ENCODE measurements at regions not wholly inside any gene's neighbourhood (a gene's known extent, or its start where the extent isn't known, plus 50 kb on each side); places are given as distances from the start of the nearest gene placed in this dataset.
A peak's percentile ranks its signal among the peaks of the same experiment; 100 is the strongest.

DNA sequence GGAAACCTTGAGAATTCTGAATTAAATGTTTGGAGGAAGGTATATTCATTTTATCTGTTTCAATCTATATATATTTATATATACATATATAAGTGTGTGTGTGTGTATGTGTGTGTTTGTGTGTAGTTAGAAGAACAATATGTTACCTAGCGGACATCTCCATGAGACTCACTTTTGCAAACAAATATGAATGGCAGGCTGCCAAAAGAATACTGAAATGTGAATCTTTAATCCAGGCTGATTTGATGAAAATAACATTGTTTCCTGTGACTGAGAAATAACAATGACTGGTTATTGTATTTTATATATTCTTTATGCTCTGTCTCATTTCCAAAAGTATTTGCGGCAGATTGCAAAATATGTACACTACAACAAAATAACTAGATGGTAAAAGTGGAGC, 255.5 kb upstream of the TGFBR2 start:
- H3K27ac ChIP-seq (ENCODE audit: low read depth in 1 of 2, low read length in 2 of 2) = no peak overlapping the region
- no peaks in the 10 kb centered on the region for H3K9me3 ChIP-seq (ENCODE audit: control insufficient read depth, low read length)
- 98% methylated on average over 2 of the region's 2 CpGs for WGBS, 2 donors
- H3K36me3 ChIP-seq (ENCODE audit: control insufficient read depth in 1 of 2, insufficient read depth in 2 of 2, low read length in 1 of 2) = no peaks in the 10 kb centered on the region
- peaks cover 8 to 26% of the 10 kb centered on the region in 2 donors for H3K4me1 ChIP-seq (ENCODE audit: control insufficient read depth in 1 of 2, insufficient read depth in 2 of 2, low read length in 2 of 2)
- DNase-seq = no peak
- no peak for ATAC-seq (ENCODE audit: low FRiP score)
- no peaks in the 10 kb centered on the region for H3K27me3 ChIP-seq (ENCODE audit: control insufficient read depth in 1 of 2, insufficient read depth in 2 of 2, low read length in 1 of 2)
- intact Hi-C loops (cut with DNase I) = loop anchor here in 1 of 2 donors (5.0 kb wide), 2 partner anchors 64 to 91 kb away; no protein-coding TSS in a partner anchor
- no peak overlapping the region for H3K4me3 ChIP-seq (ENCODE audit: low read length in 2 of 2)

DNA sequence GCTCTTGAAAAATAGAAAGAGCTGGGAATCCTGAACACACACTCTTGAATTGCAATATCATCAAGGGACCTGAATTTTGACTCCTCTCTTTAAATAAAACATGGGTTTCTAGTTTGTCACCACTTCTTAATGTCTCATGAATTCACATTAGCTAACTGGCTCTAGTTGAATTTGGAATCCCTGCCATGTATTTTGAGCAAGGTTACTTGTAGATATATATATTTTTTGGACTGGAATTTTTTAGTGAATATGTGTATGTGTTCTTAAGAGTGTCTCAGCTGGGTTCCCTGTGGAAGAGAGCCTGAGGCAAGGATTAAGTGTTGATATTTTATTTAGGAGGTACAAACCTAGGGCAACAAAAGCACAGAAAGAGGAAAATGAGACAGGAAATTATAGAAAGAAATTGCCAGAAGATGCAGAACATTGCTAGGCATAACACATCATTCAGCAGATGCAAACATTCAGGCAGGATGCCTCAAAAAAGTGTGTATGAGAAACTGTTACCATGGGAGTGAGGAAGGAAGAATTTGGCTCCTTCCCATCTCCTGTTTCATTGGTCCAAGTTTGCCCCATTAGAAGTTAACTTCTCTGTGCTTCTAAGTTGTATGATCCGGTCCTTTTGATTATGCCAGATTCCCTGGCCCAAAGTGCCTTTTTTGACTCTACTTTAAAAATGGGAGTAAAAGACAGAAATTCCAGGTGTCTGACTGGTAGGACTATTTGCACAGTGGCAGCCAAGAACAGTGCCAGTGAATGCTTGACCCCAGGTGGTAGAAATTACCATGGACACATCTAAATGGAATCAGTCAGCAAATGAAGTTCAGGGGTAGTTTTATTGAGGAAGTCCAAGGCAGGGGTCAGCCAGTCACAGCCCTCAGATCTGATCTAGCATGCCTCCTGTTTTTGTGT, 253.7 kb upstream of the TGFBR2 start:
- H3K36me3 ChIP-seq (ENCODE audit: control insufficient read depth in 1 of 2, insufficient read depth in 2 of 2, low read length in 1 of 2) = no peaks in the 10 kb centered on the region
- no peaks in the 10 kb centered on the region for H3K27me3 ChIP-seq (ENCODE audit: control insufficient read depth in 1 of 2, insufficient read depth in 2 of 2, low read length in 1 of 2)
- H3K27ac ChIP-seq (ENCODE audit: low read depth in 1 of 2, low read length in 2 of 2) = peak overlapping the region; percentile 87 to 88
- ATAC-seq (ENCODE audit: low FRiP score) (no peak), DNase-seq (no peak)
- H3K4me3 ChIP-seq (ENCODE audit: low read length in 2 of 2) = no peak overlapping the region
- H3K4me1 ChIP-seq (ENCODE audit: control insufficient read depth in 1 of 2, insufficient read depth in 2 of 2, low read length in 2 of 2) = peaks cover 8 to 26% of the 10 kb centered on the region in 2 donors
- no peaks in the 10 kb centered on the region for H3K9me3 ChIP-seq (ENCODE audit: control insufficient read depth, low read length)
- intact Hi-C loops (cut with DNase I) = loop anchor here in 1 of 2 donors (5.0 kb wide), 2 partner anchors 65 to 90 kb away; no protein-coding TSS in a partner anchor
- WGBS, 2 donors = 9 to 10% methylated on average over 1 of the region's 1 CpG

DNA sequence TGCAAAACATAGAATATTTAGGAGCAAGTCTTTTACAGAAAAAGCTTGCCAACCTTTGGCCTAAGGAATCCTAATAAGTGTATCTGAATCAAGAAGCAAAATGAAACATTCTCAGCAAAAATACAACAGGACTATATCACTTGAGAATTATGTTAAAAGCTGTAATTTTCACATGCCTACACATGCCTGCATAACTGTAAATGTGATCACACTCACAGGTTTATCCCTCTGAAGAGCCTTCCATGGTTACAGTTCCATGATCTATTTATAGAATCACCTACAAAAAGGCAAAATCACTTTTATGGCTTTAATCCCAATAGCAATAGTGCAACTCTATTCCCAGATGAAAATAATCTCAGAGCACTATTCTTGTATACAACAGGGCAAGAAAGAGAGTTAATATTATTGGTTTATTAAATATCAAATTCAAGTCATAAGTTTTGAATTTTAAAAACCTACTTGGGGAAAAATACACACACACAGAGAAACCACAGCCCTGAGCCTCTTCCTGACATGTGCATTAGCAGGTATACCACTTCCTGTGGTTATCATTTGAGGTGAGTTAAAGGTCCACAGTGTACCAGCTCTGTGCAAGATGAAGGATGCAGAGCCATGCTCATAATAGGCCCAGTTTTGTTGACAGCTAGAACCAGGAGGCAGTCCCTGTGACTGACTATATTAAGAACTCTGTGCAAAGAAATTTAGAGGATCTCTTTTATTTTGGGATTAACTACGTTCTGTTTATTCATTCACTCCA, 252.5 kb upstream of the TGFBR2 start:
- H3K27ac ChIP-seq (ENCODE audit: low read depth in 1 of 2, low read length in 2 of 2) = peak overlapping the region; percentile 74 to 82
- no peaks in the 10 kb centered on the region for H3K36me3 ChIP-seq (ENCODE audit: control insufficient read depth in 1 of 2, insufficient read depth in 2 of 2, low read length in 1 of 2)
- 0 to 4% methylated on average over 1 of the region's 1 CpG for WGBS, 2 donors
- ATAC-seq (ENCODE audit: low FRiP score) (peak; percentile 64), DNase-seq (no peak)
- H3K9me3 ChIP-seq (ENCODE audit: control insufficient read depth, low read length) = no peaks in the 10 kb centered on the region
- H3K27me3 ChIP-seq (ENCODE audit: control insufficient read depth in 1 of 2, insufficient read depth in 2 of 2, low read length in 1 of 2) = no peaks in the 10 kb centered on the region
- peaks cover 8 to 26% of the 10 kb centered on the region in 2 donors for H3K4me1 ChIP-seq (ENCODE audit: control insufficient read depth in 1 of 2, insufficient read depth in 2 of 2, low read length in 2 of 2)
- no peak overlapping the region for H3K4me3 ChIP-seq (ENCODE audit: low read length in 2 of 2)
- intact Hi-C loops (cut with DNase I) = loop anchor here in 1 of 2 donors (5.0 kb wide), 2 partner anchors 67 to 88 kb away; no protein-coding TSS in a partner anchor

DNA sequence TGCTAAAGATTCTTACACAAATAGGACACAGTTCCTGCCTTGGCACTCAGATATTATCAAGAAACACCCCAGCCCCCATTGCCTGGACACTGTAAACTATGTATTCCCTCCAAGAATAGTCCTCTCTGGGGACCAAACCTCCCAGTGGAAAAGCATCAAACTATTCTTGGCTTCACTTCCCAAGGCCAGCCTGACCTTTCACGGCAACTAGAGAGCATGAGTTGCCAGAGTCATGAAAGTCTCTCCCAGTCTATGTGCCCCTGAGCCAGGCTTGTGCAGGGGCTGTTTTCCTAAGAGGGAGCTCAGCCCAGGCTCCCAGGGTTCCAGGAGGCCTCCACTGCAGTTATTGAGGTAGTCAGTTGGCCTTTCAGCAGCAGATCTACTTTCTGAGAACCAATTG, 251.9 kb upstream of the TGFBR2 start:
- intact Hi-C loops (cut with DNase I) = loop anchor here in 1 of 2 donors (5.0 kb wide), 2 partner anchors 67 to 88 kb away; no protein-coding TSS in a partner anchor
- peak in 1 of 2 donors; percentile 50 for DNase-seq
- peak; percentile 82 for ATAC-seq (ENCODE audit: low FRiP score)
- Histone ChIP-seq H3K36me3 (ENCODE audit: control insufficient read depth in 1 of 2, insufficient read depth in 2 of 2, low read length in 1 of 2) (no peaks in the 10 kb centered on the region), H3K4me3 (ENCODE audit: low read length in 2 of 2) (no peak overlapping the region), H3K27me3 (ENCODE audit: control insufficient read depth in 1 of 2, insufficient read depth in 2 of 2, low read length in 1 of 2) (no peaks in the 10 kb centered on the region), H3K9me3 (ENCODE audit: control insufficient read depth, low read length) (no peaks in the 10 kb centered on the region), H3K4me1 (ENCODE audit: control insufficient read depth in 1 of 2, insufficient read depth in 2 of 2, low read length in 2 of 2) (peaks cover 8 to 25% of the 10 kb centered on the region in 2 donors), H3K27ac (ENCODE audit: low read depth in 1 of 2, low read length in 2 of 2) (peak overlapping the region; percentile 82 to 87)
- 7 to 8% methylated on average over 1 of the region's 1 CpG for WGBS, 2 donors

DNA sequence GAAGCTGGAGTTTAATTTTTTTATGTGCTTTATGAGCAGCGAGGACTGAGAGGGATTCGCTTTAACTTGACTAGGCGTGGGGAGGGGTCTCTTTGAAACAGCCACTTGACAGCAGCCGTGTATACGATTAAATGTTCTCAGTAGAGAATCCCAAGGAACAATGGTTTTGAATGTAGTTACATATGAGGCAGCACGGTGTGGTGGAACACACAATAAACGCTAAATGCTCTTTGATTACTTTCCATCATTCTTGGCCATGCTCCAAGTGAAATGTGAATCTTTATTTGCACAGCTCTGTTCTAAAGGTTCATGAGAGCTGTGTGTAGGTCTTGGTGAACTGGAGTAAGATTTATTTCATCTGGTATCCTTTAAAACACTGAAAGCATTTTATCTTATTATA, 251.4 kb upstream of the TGFBR2 start:
- H3K4me1 ChIP-seq (ENCODE audit: control insufficient read depth in 1 of 2, insufficient read depth in 2 of 2, low read length in 2 of 2) = peaks cover 8 to 20% of the 10 kb centered on the region in 2 donors
- H3K36me3 ChIP-seq (ENCODE audit: control insufficient read depth in 1 of 2, insufficient read depth in 2 of 2, low read length in 1 of 2) = no peaks in the 10 kb centered on the region
- peak overlapping the region; percentile 82 to 87 for H3K27ac ChIP-seq (ENCODE audit: low read depth in 1 of 2, low read length in 2 of 2)
- intact Hi-C loops (cut with DNase I) = loop anchor here in 1 of 2 donors (5.0 kb wide), 2 partner anchors 68 to 87 kb away; no protein-coding TSS in a partner anchor
- DNase-seq (no peak), ATAC-seq (ENCODE audit: low FRiP score) (no peak)
- H3K27me3 ChIP-seq (ENCODE audit: control insufficient read depth in 1 of 2, insufficient read depth in 2 of 2, low read length in 1 of 2) = no peaks in the 10 kb centered on the region
- 36 to 46% methylated on average over 7 of the region's 7 CpGs for WGBS, 2 donors
- H3K9me3 ChIP-seq (ENCODE audit: control insufficient read depth, low read length) = no peaks in the 10 kb centered on the region
- H3K4me3 ChIP-seq (ENCODE audit: low read length in 2 of 2) = no peak overlapping the region

DNA sequence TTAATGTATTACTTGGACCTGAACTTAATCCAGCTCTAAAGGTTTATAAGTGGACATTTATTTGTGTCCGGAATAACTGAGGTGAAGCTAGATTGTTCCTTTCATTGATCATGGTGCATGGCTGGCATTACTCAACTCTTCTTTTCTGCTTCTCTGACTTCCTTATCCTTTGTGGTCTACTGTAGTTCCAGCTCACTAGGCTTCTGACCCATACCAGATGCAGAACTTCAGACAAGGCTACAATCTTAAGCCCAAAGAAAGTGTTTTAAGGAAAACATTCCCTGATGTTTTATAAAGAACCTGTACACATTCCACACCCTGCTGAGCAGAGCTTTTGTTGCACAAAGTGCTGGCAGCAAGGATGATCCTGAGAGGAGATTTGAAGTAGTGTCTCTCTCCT, 250.8 kb upstream of the TGFBR2 start:
- WGBS, 2 donors = 91 to 97% methylated on average over 1 of the region's 1 CpG
- intact Hi-C loops (cut with DNase I) = no loop called here
- no peak for ATAC-seq (ENCODE audit: low FRiP score)
- H3K9me3 ChIP-seq (ENCODE audit: control insufficient read depth, low read length) = no peaks in the 10 kb centered on the region
- H3K27me3 ChIP-seq (ENCODE audit: control insufficient read depth in 1 of 2, insufficient read depth in 2 of 2, low read length in 1 of 2) = no peaks in the 10 kb centered on the region
- peaks cover 8 to 15% of the 10 kb centered on the region in 2 donors for H3K4me1 ChIP-seq (ENCODE audit: control insufficient read depth in 1 of 2, insufficient read depth in 2 of 2, low read length in 2 of 2)
- no peak overlapping the region for H3K4me3 ChIP-seq (ENCODE audit: low read length in 2 of 2)
- DNase-seq = no peak
- H3K36me3 ChIP-seq (ENCODE audit: control insufficient read depth in 1 of 2, insufficient read depth in 2 of 2, low read length in 1 of 2) = no peaks in the 10 kb centered on the region
- H3K27ac ChIP-seq (ENCODE audit: low read depth in 1 of 2, low read length in 2 of 2) = peak overlapping the region; percentile 57

DNA sequence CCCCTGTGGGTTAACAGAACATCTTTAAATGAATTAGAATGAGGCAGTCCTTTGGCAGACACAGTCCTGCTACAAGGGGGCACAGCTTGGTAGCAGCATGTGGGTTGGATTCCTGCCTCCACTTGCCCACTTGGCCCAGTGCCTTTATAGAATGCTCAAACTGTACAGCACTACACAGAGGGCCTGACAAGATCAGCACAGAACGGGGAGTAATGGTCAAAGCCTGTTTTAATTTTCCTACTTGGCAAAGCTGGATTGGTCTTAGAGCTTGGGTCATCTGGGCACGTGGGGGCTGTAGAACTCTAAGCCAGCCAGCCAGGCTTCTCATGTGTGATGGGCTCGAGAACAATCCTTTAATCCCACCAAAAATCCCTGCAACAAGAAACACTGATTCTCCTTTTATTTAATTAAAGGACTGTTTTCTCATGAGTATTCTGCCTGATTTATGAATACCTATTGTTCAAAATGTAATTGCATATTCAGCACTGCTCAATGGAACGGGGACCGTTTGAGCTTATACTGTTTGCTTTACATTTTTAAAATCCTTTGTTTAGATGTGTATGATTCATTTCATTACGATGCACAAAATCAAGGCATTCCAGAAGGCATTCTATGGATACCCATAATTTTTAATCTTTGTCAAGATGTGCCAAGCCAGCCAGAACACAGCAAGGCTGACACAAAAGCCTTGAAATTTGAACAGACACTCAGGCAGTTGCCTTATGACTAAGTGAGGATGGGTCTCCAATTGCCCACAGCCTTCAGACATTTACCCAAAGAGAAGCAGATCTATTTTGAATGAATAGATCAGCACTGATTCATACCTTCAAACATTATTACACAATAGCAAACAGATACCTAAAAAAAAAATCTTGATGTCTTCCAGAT, 249.3 kb upstream of the TGFBR2 start:
- no peak overlapping the region for H3K4me3 ChIP-seq (ENCODE audit: low read length in 2 of 2)
- H3K36me3 ChIP-seq (ENCODE audit: control insufficient read depth in 1 of 2, insufficient read depth in 2 of 2, low read length in 1 of 2) = no peaks in the 10 kb centered on the region
- ATAC-seq (ENCODE audit: low FRiP score) = no peak
- WGBS, 2 donors = 96 to 97% methylated on average over 6 of the region's 6 CpGs
- no peaks in the 10 kb centered on the region for H3K27me3 ChIP-seq (ENCODE audit: control insufficient read depth in 1 of 2, insufficient read depth in 2 of 2, low read length in 1 of 2)
- peaks cover 7 to 15% of the 10 kb centered on the region in 2 donors for H3K4me1 ChIP-seq (ENCODE audit: control insufficient read depth in 1 of 2, insufficient read depth in 2 of 2, low read length in 2 of 2)
- no peak overlapping the region for H3K27ac ChIP-seq (ENCODE audit: low read depth in 1 of 2, low read length in 2 of 2)
- intact Hi-C loops (cut with DNase I) = no loop called here
- H3K9me3 ChIP-seq (ENCODE audit: control insufficient read depth, low read length) = no peaks in the 10 kb centered on the region
- DNase-seq = no peak

DNA sequence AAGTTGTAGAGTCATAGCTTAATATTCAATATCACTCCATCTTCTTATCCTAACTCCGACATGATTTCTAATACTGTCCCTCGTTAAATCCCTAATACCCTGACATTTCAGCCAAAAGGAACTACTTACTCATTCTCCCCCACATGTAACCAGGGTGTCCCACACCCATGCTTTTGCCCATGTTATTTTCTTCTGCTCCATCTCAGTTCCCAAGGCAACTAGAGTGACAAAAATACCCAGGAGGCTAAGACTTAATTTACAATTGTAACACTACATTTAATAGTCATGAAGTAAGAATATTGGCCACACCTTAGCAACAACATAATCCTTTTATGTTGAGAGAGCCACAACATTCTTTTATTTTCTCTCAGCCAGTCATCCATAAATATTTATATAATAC, 248.5 kb upstream of the TGFBR2 start:
- peaks cover 7 to 11% of the 10 kb centered on the region in 2 donors for H3K4me1 ChIP-seq (ENCODE audit: control insufficient read depth in 1 of 2, insufficient read depth in 2 of 2, low read length in 2 of 2)
- intact Hi-C loops (cut with DNase I) = no loop called here

More for the DNA sequence above, 248.5 kb upstream of the TGFBR2 start:
- ATAC-seq (ENCODE audit: low FRiP score) (no peak), DNase-seq (no peak)
- H3K27ac ChIP-seq (ENCODE audit: low read depth in 1 of 2, low read length in 2 of 2) = no peak overlapping the region
- H3K4me3 ChIP-seq (ENCODE audit: low read length in 2 of 2) = no peak overlapping the region
- WGBS, 2 donors = 85 to 99% methylated on average over 2 of the region's 2 CpGs
- no peaks in the 10 kb centered on the region for H3K36me3 ChIP-seq (ENCODE audit: control insufficient read depth in 1 of 2, insufficient read depth in 2 of 2, low read length in 1 of 2)
- H3K9me3 ChIP-seq (ENCODE audit: control insufficient read depth, low read length) = no peaks in the 10 kb centered on the region
- no peaks in the 10 kb centered on the region for H3K27me3 ChIP-seq (ENCODE audit: control insufficient read depth in 1 of 2, insufficient read depth in 2 of 2, low read length in 1 of 2)

Measured in aorta (tissue), 5 donors.